ENCODE measurements at regions not wholly inside any gene's neighbourhood (a gene's known extent, or its start where the extent isn't known, plus 50 kb on each side); places are given as distances from the start of the nearest gene placed in this dataset.

- TF ChIP-seq CTCF (IDR thresholded peaks at IDR 0.05; ENCODE audit: insufficient read depth, low read length) (no peak), POLR2AphosphoS5 (IDR thresholded peaks at IDR 0.05; ENCODE audit: low read depth) (no peak), REST (IDR thresholded peaks at IDR 0.05; ENCODE audit: insufficient replicate concordance, low read depth) (no peak), GABPA (IDR thresholded peaks at IDR 0.05; ENCODE audit: low read depth) (no peak), SPI1 (IDR thresholded peaks at IDR 0.05; ENCODE audit: borderline replicate concordance, low read depth) (no peak)
Observed at GRCh38 chr7:115851291-115851690, 179.3 kb downstream of the TFEC start.

Data from HL-60 (cell line).